ENCODE measurements at regions not wholly inside any gene's neighbourhood (a gene's known extent, or its start where the extent isn't known, plus 50 kb on each side); places are given as distances from the start of the nearest gene placed in this dataset.
"Not testable (repeated sequence)": the region's sequence is repeated elsewhere in the genome, so short reads cannot be mapped to it uniquely, and the experiment has no call there.

DNA sequence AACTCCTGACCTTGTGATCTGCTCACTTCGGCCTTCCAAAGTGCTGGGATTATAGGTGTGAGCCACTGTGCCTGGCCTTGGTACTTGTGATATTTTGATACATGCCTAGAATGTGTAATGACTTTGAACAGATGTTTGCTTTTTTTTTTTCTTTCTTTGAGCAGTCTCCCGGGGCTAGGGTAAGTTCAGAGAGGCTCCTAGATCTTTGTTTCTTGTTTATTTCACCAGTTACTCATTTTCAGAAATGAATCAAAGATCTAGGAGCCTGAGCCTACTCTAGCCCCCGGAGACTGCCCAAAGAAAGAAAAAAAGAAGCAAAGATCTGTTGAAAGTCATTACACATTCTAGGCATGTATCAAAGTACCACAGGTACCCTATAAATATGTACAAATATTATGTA is 83.0 kb upstream of the CRYM start:
- TF ChIP-seq, protein P1, sequence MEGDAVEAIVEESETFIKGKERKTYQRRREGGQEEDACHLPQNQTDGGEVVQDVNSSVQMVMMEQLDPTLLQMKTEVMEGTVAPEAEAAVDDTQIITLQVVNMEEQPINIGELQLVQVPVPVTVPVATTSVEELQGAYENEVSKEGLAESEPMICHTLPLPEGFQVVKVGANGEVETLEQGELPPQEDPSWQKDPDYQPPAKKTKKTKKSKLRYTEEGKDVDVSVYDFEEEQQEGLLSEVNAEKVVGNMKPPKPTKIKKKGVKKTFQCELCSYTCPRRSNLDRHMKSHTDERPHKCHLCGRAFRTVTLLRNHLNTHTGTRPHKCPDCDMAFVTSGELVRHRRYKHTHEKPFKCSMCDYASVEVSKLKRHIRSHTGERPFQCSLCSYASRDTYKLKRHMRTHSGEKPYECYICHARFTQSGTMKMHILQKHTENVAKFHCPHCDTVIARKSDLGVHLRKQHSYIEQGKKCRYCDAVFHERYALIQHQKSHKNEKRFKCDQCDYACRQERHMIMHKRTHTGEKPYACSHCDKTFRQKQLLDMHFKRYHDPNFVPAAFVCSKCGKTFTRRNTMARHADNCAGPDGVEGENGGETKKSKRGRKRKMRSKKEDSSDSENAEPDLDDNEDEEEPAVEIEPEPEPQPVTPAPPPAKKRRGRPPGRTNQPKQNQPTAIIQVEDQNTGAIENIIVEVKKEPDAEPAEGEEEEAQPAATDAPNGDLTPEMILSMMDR (IDR thresholded peaks at IDR 0.05): not testable (repeated sequence)
- TF ChIP-seq EP300 (IDR thresholded peaks at IDR 0.05): not testable (repeated sequence)
